ENCODE measurements at regions not wholly inside any gene's neighbourhood (a gene's known extent, or its start where the extent isn't known, plus 50 kb on each side); places are given as distances from the start of the nearest gene placed in this dataset.
"Not testable (repeated sequence)": the region's sequence is repeated elsewhere in the genome, so short reads cannot be mapped to it uniquely, and the experiment has no call there.

GRCh38 chr17:70420861-70421445 lies 251.6 kb downstream of the KCNJ2 start:
- ChIA-PET POLR2A (no interaction called here), CTCF (no interaction called here)

- ChIA-PET POLR2A (no interaction called here), CTCF (no interaction called here)
Observed at GRCh38 chr17:70422862-70423261, 253.5 kb downstream of the KCNJ2 start.

GRCh38 chr17:70423562-70423961 lies 254.2 kb downstream of the KCNJ2 start:
- ChIA-PET CTCF (no interaction called here), POLR2A (no interaction called here)

GRCh38 chr17:70426752-70427151 lies 257.4 kb downstream of the KCNJ2 start:
- POLR2A ChIA-PET: no interaction called here

GRCh38 chr17:70434536-70435490 lies 265.5 kb downstream of the KCNJ2 start:
- ChIA-PET CTCF (no interaction called here), POLR2A (no interaction called here)

More at GRCh38 chr17:70426752-70427151, 257.4 kb downstream of the KCNJ2 start:
- CTCF ChIA-PET: interaction anchor here (0.6 kb wide), 1 partner anchor 166 kb away, joined by 3 read pairs; no protein-coding TSS in a partner anchor

GRCh38 chr17:70437656-70438055 lies 268.3 kb downstream of the KCNJ2 start:
- POLR2A ChIA-PET: no interaction called here
- CTCF ChIA-PET: no interaction called here

GRCh38 chr17:70446446-70446845 lies 277.1 kb downstream of the KCNJ2 start:
- POLR2A ChIA-PET: no interaction called here
- CTCF ChIA-PET: no interaction called here

- ChIA-PET POLR2A (no interaction called here), CTCF (no interaction called here)
Observed at GRCh38 chr17:70447588-70447987, 278.3 kb downstream of the KCNJ2 start.

- CTCF ChIA-PET, POLR2A ChIA-PET: not testable (repeated sequence)
Observed at GRCh38 chr17:70453075-70453474, 283.7 kb downstream of the KCNJ2 start.

- ChIA-PET POLR2A (no interaction called here), CTCF (no interaction called here)
Observed at GRCh38 chr17:70454377-70454776, 285.0 kb downstream of the KCNJ2 start.

GRCh38 chr17:70454908-70455307 lies 285.6 kb downstream of the KCNJ2 start:
- ChIA-PET CTCF (no interaction called here), POLR2A (no interaction called here)

GRCh38 chr17:70464995-70465394 lies 295.7 kb downstream of the KCNJ2 start:
- ChIA-PET CTCF (no interaction called here), POLR2A (no interaction called here)

- POLR2A ChIA-PET: no interaction called here
- CTCF ChIA-PET: no interaction called here
Observed at GRCh38 chr17:70468661-70469060, 299.3 kb downstream of the KCNJ2 start.

- ChIA-PET CTCF (no interaction called here), POLR2A (no interaction called here)
Observed at GRCh38 chr17:70473049-70473448, 303.7 kb downstream of the KCNJ2 start.

GRCh38 chr17:70476368-70476767 lies 307.0 kb downstream of the KCNJ2 start:
- ChIA-PET CTCF (no interaction called here), POLR2A (no interaction called here)

- ChIA-PET POLR2A (no interaction called here), CTCF (no interaction called here)
Observed at GRCh38 chr17:70478902-70479301, 309.6 kb downstream of the KCNJ2 start.

- POLR2A ChIA-PET: no interaction called here
- CTCF ChIA-PET: no interaction called here
Observed at GRCh38 chr17:70479779-70480178, 310.4 kb downstream of the KCNJ2 start.

GRCh38 chr17:70483624-70484023 lies 314.3 kb downstream of the KCNJ2 start:
- ChIA-PET CTCF (no interaction called here), POLR2A (no interaction called here)

GRCh38 chr17:70484050-70484449 lies 314.7 kb downstream of the KCNJ2 start:
- POLR2A ChIA-PET: no interaction called here
- CTCF ChIA-PET: no interaction called here

GRCh38 chr17:70484496-70484895 lies 315.2 kb downstream of the KCNJ2 start:
- ChIA-PET POLR2A (no interaction called here), CTCF (no interaction called here)

GRCh38 chr17:70492368-70492767 lies 323.0 kb downstream of the KCNJ2 start:
- CTCF ChIA-PET: no interaction called here
- POLR2A ChIA-PET: no interaction called here

Measured in activated CD8-positive, alpha-beta memory T cell treated with anti-CD3 and anti-CD28 coated beads for 36 hours (primary cell).